Esophagus squamous epithelium (tissue), 4 donors: ENCODE measurements at regions not wholly inside any gene's neighbourhood (a gene's known extent, or its start where the extent isn't known, plus 50 kb on each side); places are given as distances from the start of the nearest gene placed in this dataset.

ENCODE experiments used
- CTCF ChIP-seq, 6 experiments: fragments of 450-650 bp in 4 of 6; fragments of 200-600 bp in 2 of 6; sonication (generic) in 2 of 6; IDR thresholded peaks; one replicate each; pipeline ENCODE4 v1.5.1; 2016 to 2019; ENCODE audit warnings: antibody characterized with exemption in 6 of 6, mild to moderate bottlenecking in 4 of 6, moderate library complexity in 4 of 6
- POLR2A ChIP-seq, 4 donors: fragments of 450-650 bp; IDR thresholded peaks; one replicate each; pipeline ENCODE4 v1.6.1; 2017; ENCODE audit warnings: antibody characterized with exemption in 4 of 4, mild to moderate bottlenecking in 4 of 4, moderate library complexity in 3 of 4

- no peak for TF ChIP-seq CTCF (IDR thresholded peaks at IDR 0.05)
- TF ChIP-seq POLR2A (IDR thresholded peaks at IDR 0.05): no peak
Measured at GRCh38 chr12:12008931-12009611, 61.7 kb upstream of the BCL2L14 start.
